GM19239 (cell line): ENCODE measurements at regions not wholly inside any gene's neighbourhood (a gene's known extent, or its start where the extent isn't known, plus 50 kb on each side); places are given as distances from the start of the nearest gene placed in this dataset.

Source experiments
- DNase-seq: peaks from one replicate; pipeline ENCODE4 v3.0.0; 2011; ENCODE audit warnings: low spot score; ENCODE audit not compliant: insufficient read length
- FAIRE-seq: peaks from 2 replicates; lab custom pipeline; 2011; peaks lifted over from hg19 to GRCh38; lab: Jason Lieb, UNC

GRCh38 chr13:90402102-90402501, 945.4 kb upstream of the MIR17HG start:
- no peak for FAIRE-seq

DNA sequence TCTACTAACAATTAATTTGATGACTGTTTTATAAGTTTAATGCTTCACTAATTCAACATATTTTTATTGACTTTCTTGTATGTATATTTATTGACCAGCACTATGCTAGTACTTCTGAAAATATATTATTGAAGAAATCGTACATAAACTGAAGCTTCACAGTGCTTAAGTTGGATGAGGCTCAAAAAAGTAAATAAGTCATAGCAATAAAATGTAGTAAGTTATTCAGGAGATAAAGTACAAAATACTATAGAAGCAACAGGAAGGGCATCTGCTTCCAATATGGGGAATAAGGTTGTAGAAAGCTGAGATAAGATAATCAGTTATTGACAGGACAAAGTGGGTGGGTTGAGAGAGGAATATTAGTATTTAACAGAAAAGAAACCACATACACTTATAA, 944.9 kb upstream of the MIR17HG start:
- FAIRE-seq (no peak), DNase-seq (no peak)

More at GRCh38 chr13:90402102-90402501, 945.4 kb upstream of the MIR17HG start:
- DNase-seq: no peak

DNA sequence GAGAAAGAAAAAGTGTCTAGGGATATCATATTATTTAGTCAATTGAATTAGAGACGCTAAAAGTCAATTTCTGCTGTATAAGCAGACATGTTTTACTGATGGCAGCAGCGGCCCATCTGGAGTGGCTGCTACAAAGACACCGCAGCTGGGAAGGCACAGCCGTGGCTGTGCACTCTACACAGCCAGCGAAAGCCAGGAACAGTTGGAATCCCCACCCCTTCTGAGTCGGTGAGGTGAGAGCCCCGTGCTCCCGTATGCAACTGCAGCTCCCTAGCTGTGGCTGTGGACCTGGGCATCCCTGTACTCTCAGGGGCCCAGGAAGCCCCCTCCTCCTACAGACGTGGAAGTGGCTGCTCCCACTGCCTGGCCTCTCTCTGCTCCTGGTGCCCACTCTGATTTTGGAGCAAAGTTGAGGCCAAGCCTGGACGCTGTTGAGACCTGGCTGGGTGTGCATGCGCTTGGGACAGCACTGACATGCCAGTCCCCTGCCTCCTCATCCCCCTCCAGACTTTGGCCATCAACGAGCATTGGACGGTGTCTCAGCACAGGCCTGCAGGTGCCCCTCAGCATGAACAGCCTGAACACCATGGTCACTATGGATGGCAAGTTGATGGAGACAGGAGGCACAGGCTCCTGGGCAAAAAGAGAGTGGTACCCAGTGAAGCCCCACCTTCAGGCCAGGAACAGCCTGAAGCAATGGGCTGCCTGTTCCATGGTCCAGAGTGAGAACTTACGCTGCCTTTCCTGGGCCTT, 944.0 kb upstream of the MIR17HG start:
- DNase-seq: no peak
- no peak for FAIRE-seq

DNA sequence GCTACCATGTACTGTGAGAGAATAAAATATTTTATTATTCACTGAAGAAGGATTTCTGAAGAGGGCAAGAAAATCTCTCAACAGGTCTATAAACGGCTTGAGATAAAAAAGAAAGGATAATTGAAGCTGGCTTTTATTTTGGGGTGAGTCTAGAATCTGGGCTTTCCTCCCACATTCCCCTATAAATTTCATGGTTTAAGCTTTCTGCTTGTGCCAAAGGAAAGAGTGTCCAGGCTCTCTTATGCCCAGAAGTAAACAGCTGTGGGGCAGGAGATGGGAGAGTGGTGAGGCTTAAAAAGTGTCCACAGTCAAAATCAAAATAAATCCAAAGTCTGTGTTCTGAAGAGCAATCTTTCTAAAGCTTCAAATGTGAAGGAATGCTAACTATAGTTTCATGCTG, 942.2 kb upstream of the MIR17HG start:
- DNase-seq (no peak), FAIRE-seq (no peak)

DNA sequence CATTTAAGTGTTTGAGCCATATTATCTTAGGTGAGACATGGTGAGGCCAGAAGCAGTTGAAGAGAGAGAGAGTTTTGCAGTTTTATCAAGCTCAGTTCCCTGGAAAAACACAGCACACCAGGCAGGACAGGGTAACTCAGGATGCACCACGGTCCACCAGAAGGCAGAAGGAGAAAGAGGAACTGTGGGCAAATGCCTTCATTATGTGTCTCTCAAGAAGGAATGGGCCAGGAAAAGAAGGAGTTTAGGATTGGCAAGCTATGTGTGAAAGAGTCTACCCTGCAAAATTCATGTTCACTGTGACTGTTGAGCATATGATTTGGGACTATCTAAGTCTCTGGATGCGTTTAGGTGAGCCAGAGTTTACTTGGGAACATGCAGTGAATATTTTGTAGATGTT, 934.5 kb upstream of the MIR17HG start:
- no peak for DNase-seq
- no peak for FAIRE-seq

DNA sequence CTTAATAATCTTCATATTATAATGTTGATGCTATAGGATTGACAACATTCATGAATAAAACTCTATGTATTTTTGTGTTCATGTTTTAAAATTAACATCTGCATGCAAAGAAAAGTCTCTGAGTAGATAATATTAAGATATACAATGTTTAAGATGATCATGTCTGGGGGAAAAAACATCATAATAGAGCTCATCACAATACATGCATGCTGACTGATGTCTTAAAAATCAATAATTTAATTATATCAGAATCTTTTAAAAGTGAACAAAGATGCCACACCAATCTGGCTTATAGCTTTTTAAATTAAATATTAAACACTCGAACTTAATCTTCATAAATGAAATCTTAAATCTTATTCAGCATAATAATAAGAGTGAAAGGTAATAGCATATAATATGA, 933.9 kb upstream of the MIR17HG start:
- FAIRE-seq: no peak
- no peak for DNase-seq

- FAIRE-seq: no peak
- DNase-seq: no peak
Observed at GRCh38 chr13:90414691-90415596, 932.5 kb upstream of the MIR17HG start.

DNA sequence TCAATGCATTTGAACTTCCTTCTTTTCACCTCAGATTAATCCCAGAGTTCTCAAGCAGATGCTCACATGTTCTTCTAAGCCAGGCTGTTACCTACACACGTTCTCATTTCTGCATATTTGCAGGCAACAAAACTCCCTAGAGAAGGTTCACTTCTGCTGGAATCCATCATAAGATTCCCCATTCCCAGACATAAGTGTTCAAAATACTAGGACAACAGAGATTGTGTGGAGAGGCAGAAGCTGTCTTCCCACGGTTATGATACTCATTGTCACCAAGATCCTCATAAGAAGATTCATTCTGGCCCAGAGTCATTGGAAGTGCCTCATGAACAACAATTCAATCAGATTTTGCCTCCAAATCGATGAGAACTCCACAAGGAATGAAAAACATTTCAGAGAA, 931.6 kb upstream of the MIR17HG start:
- no peak for FAIRE-seq
- DNase-seq: no peak

DNA sequence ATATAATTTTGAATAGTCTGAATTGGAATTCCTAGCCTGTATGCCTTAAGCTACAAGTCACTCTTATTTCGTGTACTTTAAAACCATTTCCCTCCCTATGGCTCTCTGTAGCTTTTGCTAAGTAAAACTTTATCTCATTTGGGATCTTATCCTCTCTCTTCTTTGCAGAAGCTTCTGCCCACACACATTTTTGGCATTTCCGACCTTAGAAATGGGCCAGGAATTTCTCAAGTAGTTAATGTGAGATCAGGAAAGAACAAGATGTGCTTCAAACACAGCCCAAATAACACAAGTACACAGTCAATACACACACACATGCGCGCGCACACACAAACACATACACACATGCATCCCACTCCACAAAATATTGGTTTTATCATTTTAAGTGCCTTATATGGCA, 931.0 kb upstream of the MIR17HG start:
- FAIRE-seq: no peak
- DNase-seq: no peak

GRCh38 chr13:90416938-90417337, 930.5 kb upstream of the MIR17HG start:
- FAIRE-seq (no peak), DNase-seq (no peak)

GRCh38 chr13:90420683-90421082, 926.8 kb upstream of the MIR17HG start:
- FAIRE-seq: no peak
- no peak for DNase-seq

GRCh38 chr13:90427322-90428272, 919.9 kb upstream of the MIR17HG start:
- no peak for FAIRE-seq
- no peak for DNase-seq

DNA sequence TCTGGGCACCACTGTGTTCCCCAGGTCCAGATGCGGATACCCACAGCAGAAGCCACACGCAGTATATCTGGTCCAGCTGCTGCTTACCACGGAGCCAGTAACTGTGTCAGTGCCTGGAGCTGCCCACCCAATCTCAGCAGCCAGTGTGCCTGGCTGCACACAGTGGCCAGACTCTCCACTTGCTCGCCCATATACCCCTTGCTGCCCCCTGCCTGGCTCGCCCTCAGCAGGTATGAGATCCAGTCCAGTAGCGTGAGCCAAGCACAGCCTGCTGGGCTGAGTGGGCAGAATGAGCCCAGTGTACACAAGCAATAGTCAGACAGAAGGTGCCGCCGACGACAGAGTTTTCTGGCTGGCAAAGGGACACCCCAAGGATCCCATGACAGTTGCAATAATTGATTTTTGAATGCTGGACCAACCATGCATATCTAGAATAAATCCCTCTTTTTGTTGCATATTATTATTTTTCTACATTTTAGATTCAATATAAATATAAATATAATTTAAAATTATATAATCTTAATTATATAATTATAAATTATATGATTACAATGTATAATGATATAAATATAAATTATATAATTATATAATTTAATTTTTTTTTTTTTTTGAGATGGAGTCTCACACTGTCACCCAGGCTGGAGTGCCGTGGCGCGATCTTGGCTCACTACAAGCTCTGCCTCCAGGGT, 918.8 kb upstream of the MIR17HG start:
- FAIRE-seq: no peak
- DNase-seq: no peak

DNA sequence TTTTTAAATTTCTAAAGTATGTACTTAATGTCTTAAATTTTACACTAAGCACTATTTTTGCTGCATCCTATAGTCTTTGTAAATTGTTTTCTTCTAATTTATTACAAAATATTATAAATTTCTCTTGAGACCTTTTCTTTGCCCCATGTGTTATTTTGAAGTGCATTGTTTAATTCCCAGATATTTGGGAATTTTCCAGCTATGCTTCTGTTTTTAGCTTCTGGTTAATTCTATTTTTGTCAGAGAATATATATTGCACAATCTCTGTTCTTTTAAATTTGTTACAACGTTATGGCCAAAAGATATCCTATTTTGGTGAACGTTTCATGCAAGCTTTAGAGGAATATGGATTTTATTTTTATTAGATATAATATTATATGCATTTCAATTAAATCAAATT, 917.4 kb upstream of the MIR17HG start:
- FAIRE-seq (no peak), DNase-seq (no peak)

DNA sequence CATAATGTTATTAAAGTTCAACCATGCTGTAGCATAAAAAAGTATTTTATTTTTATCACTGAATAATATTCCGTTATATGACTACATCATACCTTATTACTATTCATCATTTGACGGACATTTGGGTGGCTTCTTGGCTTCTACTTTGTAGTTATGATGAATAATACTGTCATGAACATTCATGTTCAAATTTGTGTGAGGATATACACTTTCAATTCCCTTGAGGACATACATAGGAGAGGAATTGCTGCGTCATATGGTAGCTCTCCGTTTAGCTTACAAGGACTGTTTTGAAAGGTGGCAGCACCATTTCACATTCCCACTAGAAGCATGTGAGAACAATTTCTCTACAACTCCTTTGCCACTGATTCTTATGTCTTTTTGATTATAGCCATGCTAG, 910.8 kb upstream of the MIR17HG start:
- no peak for FAIRE-seq
- DNase-seq: no peak

- DNase-seq: no peak
- no peak for FAIRE-seq
Observed at GRCh38 chr13:90438576-90438975, 908.9 kb upstream of the MIR17HG start.

DNA sequence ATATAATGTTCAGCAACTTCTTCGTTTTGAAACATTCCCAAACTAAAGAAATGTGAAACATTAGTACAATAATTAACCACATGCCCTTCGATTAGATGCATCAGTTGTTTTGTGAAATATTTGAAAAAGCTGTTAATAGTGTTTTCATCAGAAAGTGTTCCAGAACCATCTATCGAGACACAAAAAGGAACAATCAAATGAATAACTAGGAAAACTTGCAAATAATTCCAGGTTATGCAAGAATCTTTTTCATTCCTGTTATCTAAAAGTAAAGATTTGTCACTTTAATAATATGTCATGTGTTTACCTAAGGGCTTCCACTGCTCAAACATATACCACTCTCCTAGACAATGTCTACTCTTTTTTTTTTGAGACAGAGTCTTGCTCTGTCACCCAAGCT, 904.2 kb upstream of the MIR17HG start:
- DNase-seq: no peak
- no peak for FAIRE-seq

- DNase-seq (no peak), FAIRE-seq (no peak)
Observed at GRCh38 chr13:90444232-90444631, 903.3 kb upstream of the MIR17HG start.

- no peak for FAIRE-seq
- no peak for DNase-seq
Observed at GRCh38 chr13:90445179-90445578, 902.3 kb upstream of the MIR17HG start.
